ENCODE measurements at regions not wholly inside any gene's neighbourhood (a gene's known extent, or its start where the extent isn't known, plus 50 kb on each side); places are given as distances from the start of the nearest gene placed in this dataset.

- TF ChIP-seq CTCF (IDR thresholded peaks at IDR 0.05; ENCODE audit: insufficient read depth, low read length, poor library complexity, severe bottlenecking): no peak
- TF ChIP-seq EZH2phosphoT487 (conservative IDR thresholded peaks at IDR 0.05; ENCODE audit: low read length): no peak
- no peak overlapping the region for H3K4me3 ChIP-seq (ENCODE audit: insufficient read depth, low read length, poor library complexity, severe bottlenecking)
- no peak overlapping the region for H3K27ac ChIP-seq (ENCODE audit: low read depth, low read length)
- H3K9ac ChIP-seq (ENCODE audit: low read length): no peak overlapping the region
- no peaks in the 10 kb centered on the region for H3F3A ChIP-seq (ENCODE audit: insufficient read depth)
- no peaks in the 10 kb centered on the region for H3K9me3 ChIP-seq (ENCODE audit: insufficient read depth, low read length)
- H3K9me2 ChIP-seq (replicated peaks; ENCODE audit: insufficient read depth, low read length): no peaks in the 10 kb centered on the region
- H4K20me1 ChIP-seq (ENCODE audit: low read depth, low read length): no peaks in the 10 kb centered on the region
- H3K36me3 ChIP-seq (ENCODE audit: low read length): no peaks in the 10 kb centered on the region
- H2AFZ ChIP-seq (ENCODE audit: low read depth, low read length, severe bottlenecking): no peak overlapping the region
- H3K4me2 ChIP-seq (ENCODE audit: low read depth, low read length, poor library complexity, severe bottlenecking): no peak overlapping the region
- no peaks in the 10 kb centered on the region for H3K27me3 ChIP-seq (ENCODE audit: low read length)
- H3K79me2 ChIP-seq (ENCODE audit: insufficient read depth, low read length): no peaks in the 10 kb centered on the region
These were observed 255.8 kb downstream of the MFSD1 start for GRCh38 chr3:159057621-159058020.

- H3K9me2 ChIP-seq (replicated peaks; ENCODE audit: insufficient read depth, low read length): no peaks in the 10 kb centered on the region
- H3K4me2 ChIP-seq (ENCODE audit: low read depth, low read length, poor library complexity, severe bottlenecking): no peak overlapping the region
- no peaks in the 10 kb centered on the region for H3F3A ChIP-seq (ENCODE audit: insufficient read depth)
- H3K4me3 ChIP-seq (ENCODE audit: insufficient read depth, low read length, poor library complexity, severe bottlenecking): no peak overlapping the region
- H3K27me3 ChIP-seq (ENCODE audit: low read length): no peaks in the 10 kb centered on the region
- no peaks in the 10 kb centered on the region for H4K20me1 ChIP-seq (ENCODE audit: low read depth, low read length)
- no peaks in the 10 kb centered on the region for H3K36me3 ChIP-seq (ENCODE audit: low read length)
- no peak overlapping the region for H2AFZ ChIP-seq (ENCODE audit: low read depth, low read length, severe bottlenecking)
- no peak overlapping the region for H3K9ac ChIP-seq (ENCODE audit: low read length)
- H3K9me3 ChIP-seq (ENCODE audit: insufficient read depth, low read length): no peaks in the 10 kb centered on the region
- no peaks in the 10 kb centered on the region for H3K79me2 ChIP-seq (ENCODE audit: insufficient read depth, low read length)
- TF ChIP-seq CTCF (IDR thresholded peaks at IDR 0.05; ENCODE audit: insufficient read depth, low read length, poor library complexity, severe bottlenecking) (no peak), EZH2phosphoT487 (conservative IDR thresholded peaks at IDR 0.05; ENCODE audit: low read length) (no peak)
- H3K27ac ChIP-seq (ENCODE audit: low read depth, low read length): no peak overlapping the region
These were observed 257.0 kb downstream of the MFSD1 start for GRCh38 chr3:159058859-159059258.

DNA sequence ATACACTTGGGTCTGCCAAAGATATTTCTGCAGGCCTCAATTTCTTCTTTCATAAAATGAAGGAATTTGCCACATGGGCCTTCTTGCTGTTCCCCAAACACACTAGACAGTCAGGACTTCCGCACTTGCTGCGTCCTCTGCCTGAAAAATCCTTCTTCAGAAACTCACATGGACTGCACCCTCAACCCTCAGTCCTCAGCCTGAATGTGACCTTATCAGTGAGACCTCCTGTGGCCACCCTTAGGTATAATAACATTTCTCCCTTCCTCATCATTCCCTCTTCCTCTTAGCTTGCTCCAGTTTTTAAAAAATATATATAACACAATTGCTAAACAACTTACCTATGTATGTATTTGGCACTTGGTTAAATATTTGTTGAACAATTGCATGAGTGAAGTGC lies 257.5 kb downstream of the MFSD1 start:
- Histone ChIP-seq H3K79me2 (ENCODE audit: insufficient read depth, low read length) (no peaks in the 10 kb centered on the region), H3K27ac (ENCODE audit: low read depth, low read length) (no peak overlapping the region), H3K9me3 (ENCODE audit: insufficient read depth, low read length) (no peaks in the 10 kb centered on the region), H3K4me2 (ENCODE audit: low read depth, low read length, poor library complexity, severe bottlenecking) (no peak overlapping the region), H2AFZ (ENCODE audit: low read depth, low read length, severe bottlenecking) (no peak overlapping the region), H3K27me3 (ENCODE audit: low read length) (no peaks in the 10 kb centered on the region), H3K9ac (ENCODE audit: low read length) (no peak overlapping the region), H4K20me1 (ENCODE audit: low read depth, low read length) (no peaks in the 10 kb centered on the region), H3F3A (ENCODE audit: insufficient read depth) (no peaks in the 10 kb centered on the region), H3K4me3 (ENCODE audit: insufficient read depth, low read length, poor library complexity, severe bottlenecking) (no peak overlapping the region), H3K36me3 (ENCODE audit: low read length) (no peaks in the 10 kb centered on the region), H3K9me2 (replicated peaks; ENCODE audit: insufficient read depth, low read length) (no peaks in the 10 kb centered on the region)
- TF ChIP-seq CTCF (IDR thresholded peaks at IDR 0.05; ENCODE audit: insufficient read depth, low read length, poor library complexity, severe bottlenecking) (no peak), EZH2phosphoT487 (conservative IDR thresholded peaks at IDR 0.05; ENCODE audit: low read length) (no peak)

All from SU-DHL-6 (cell line).